Gastroesophageal sphincter (tissue), 4 donors: ENCODE measurements at regions not wholly inside any gene's neighbourhood (a gene's known extent, or its start where the extent isn't known, plus 50 kb on each side); places are given as distances from the start of the nearest gene placed in this dataset.

Experiments used
- ATAC-seq: fragments of 150-250 bp; one replicate; pipeline ENCODE4 v1.9.1; 2016; ENCODE audit warnings: mild to moderate bottlenecking, moderate library complexity
- H3K27ac ChIP-seq, 4 donors: fragments of 200-600 bp; sonication (generic) in 3 of 4; 1 replicate in 3 of 4; 2 replicates in 1 of 4; pipeline ENCODE4 v1.5.1; 2016 to 2019
- H3K27me3 ChIP-seq: fragments of 200-600 bp; sonication (generic); one replicate; pipeline ENCODE4 v1.5.1; 2019
- H3K36me3 ChIP-seq, 2 donors: fragments of 200-600 bp; sonication (generic); one replicate each; pipeline ENCODE4 v1.5.1; 2019; ENCODE audit warnings: control low read depth in 1 of 2
- H3K4me1 ChIP-seq, 3 donors: fragments of 200-600 bp; sonication (generic); 1 replicate in 2 of 3; 2 replicates in 1 of 3; pipeline ENCODE4 v1.5.1; 2016 to 2019; ENCODE audit warnings: control low read depth in 2 of 3
- H3K4me3 ChIP-seq, 2 donors: fragments of 200-600 bp; sonication (generic); one replicate each; pipeline ENCODE4 v1.5.1; 2019; ENCODE audit warnings: mild to moderate bottlenecking in 1 of 2, moderate library complexity in 1 of 2
- H3K9me3 ChIP-seq, 3 donors: fragments of 200-600 bp; sonication (generic); one replicate each; pipeline ENCODE4 v1.5.1; 2017 to 2019; ENCODE audit warnings: control low read depth in 2 of 3
- EP300 ChIP-seq: sonication (generic); formaldehyde crosslinking; IDR thresholded peaks from one replicate; pipeline ENCODE4 v1.6.1; 2017; ENCODE audit warnings: antibody characterized with exemption, mild to moderate bottlenecking
- POLR2A ChIP-seq, 2 donors: fragments of 450-650 bp; IDR thresholded peaks; one replicate each; pipeline ENCODE4 v1.6.1; 2017; ENCODE audit warnings: antibody characterized with exemption in 2 of 2, mild to moderate bottlenecking in 2 of 2, moderate library complexity in 1 of 2
- POLR2AphosphoS5 ChIP-seq: sonication (generic); formaldehyde crosslinking; IDR thresholded peaks from one replicate; pipeline ENCODE4 v1.6.1; 2017; ENCODE audit warnings: antibody characterized with exemption
- WGBS, 2 donors: methylation state at CpG; one replicate each; pipeline ENCODE4 v1.1.5; 2018; ENCODE audit warnings: low coverage in 1 of 2; 5-methylcytosine and 5-hydroxymethylcytosine counted together
- TF ChIP-seq, protein P1 (sequence below), 4 experiments: fragments of 200-600 bp in 2 of 4; fragments of 450-650 bp in 2 of 4; sonication (generic) in 1 of 4; IDR thresholded peaks; one replicate each; pipeline ENCODE4 v1.5.1; 2017 to 2019; ENCODE audit warnings: antibody characterized with exemption in 4 of 4, mild to moderate bottlenecking in 2 of 4, moderate library complexity in 2 of 4

GRCh38 chr4:20444599-20445337 lies 193.1 kb downstream of the SLIT2 start:
- H3K27ac ChIP-seq: no peak overlapping the region
- no peaks in the 10 kb centered on the region for H3K36me3 ChIP-seq
- WGBS, 2 donors: 85 to 87% methylated on average over 3 of the region's 3 CpGs
- TF ChIP-seq POLR2AphosphoS5: no peak
- no peak for TF ChIP-seq POLR2A (IDR thresholded peaks at IDR 0.05)
- TF ChIP-seq, protein P1, sequence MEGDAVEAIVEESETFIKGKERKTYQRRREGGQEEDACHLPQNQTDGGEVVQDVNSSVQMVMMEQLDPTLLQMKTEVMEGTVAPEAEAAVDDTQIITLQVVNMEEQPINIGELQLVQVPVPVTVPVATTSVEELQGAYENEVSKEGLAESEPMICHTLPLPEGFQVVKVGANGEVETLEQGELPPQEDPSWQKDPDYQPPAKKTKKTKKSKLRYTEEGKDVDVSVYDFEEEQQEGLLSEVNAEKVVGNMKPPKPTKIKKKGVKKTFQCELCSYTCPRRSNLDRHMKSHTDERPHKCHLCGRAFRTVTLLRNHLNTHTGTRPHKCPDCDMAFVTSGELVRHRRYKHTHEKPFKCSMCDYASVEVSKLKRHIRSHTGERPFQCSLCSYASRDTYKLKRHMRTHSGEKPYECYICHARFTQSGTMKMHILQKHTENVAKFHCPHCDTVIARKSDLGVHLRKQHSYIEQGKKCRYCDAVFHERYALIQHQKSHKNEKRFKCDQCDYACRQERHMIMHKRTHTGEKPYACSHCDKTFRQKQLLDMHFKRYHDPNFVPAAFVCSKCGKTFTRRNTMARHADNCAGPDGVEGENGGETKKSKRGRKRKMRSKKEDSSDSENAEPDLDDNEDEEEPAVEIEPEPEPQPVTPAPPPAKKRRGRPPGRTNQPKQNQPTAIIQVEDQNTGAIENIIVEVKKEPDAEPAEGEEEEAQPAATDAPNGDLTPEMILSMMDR (IDR thresholded peaks at IDR 0.05): no peak
- TF ChIP-seq EP300: no peak
- no peak overlapping the region for H3K4me3 ChIP-seq
- H3K4me1 ChIP-seq: peaks cover 0 to 47% (median 5%) of the 10 kb centered on the region in 3 donors
- no peaks in the 10 kb centered on the region for H3K9me3 ChIP-seq
- peak; percentile 31 for ATAC-seq
- H3K27me3 ChIP-seq: no peaks in the 10 kb centered on the region

GRCh38 chr4:20445933-20446723 lies 194.4 kb downstream of the SLIT2 start:
- 36 to 44% methylated on average over 5 of the region's 5 CpGs for WGBS, 2 donors
- Histone ChIP-seq H3K4me3 (no peak overlapping the region), H3K27ac (peak overlapping the region in 3 of 4 donors; percentile 11 to 38 (median 15)), H3K36me3 (no peaks in the 10 kb centered on the region), H3K9me3 (no peaks in the 10 kb centered on the region), H3K27me3 (no peaks in the 10 kb centered on the region), H3K4me1 (peaks cover 0 to 47% (median 5%) of the 10 kb centered on the region in 3 donors)
- TF ChIP-seq, protein P1 (IDR thresholded peaks at IDR 0.05): no peak
- TF ChIP-seq POLR2AphosphoS5 (no peak), POLR2A (IDR thresholded peaks at IDR 0.05) (no peak), EP300 (no peak)
- ATAC-seq: no peak

- WGBS, 2 donors: 50 to 80% methylated on average over 2 of the region's 2 CpGs
- Histone ChIP-seq H3K27me3 (no peaks in the 10 kb centered on the region), H3K36me3 (no peaks in the 10 kb centered on the region), H3K4me3 (no peak overlapping the region), H3K27ac (no peak overlapping the region), H3K4me1 (peaks cover 0 to 40% (median 5%) of the 10 kb centered on the region in 3 donors), H3K9me3 (no peaks in the 10 kb centered on the region)
- TF ChIP-seq, protein P1 (IDR thresholded peaks at IDR 0.05): no peak
- no peak for TF ChIP-seq EP300
- no peak for TF ChIP-seq POLR2A (IDR thresholded peaks at IDR 0.05)
- no peak for TF ChIP-seq POLR2AphosphoS5
- ATAC-seq: no peak
Measured at GRCh38 chr4:20447103-20447502, 195.4 kb downstream of the SLIT2 start.

GRCh38 chr4:20451986-20452385 lies 200.3 kb downstream of the SLIT2 start:
- WGBS, 2 donors: 93 to 94% methylated on average over 2 of the region's 2 CpGs
- ATAC-seq: no peak
- no peaks in the 10 kb centered on the region for H3K36me3 ChIP-seq
- H3K4me3 ChIP-seq: no peak overlapping the region
- no peaks in the 10 kb centered on the region for H3K9me3 ChIP-seq
- H3K27ac ChIP-seq: no peak overlapping the region
- no peak for TF ChIP-seq POLR2A (IDR thresholded peaks at IDR 0.05)
- no peak for TF ChIP-seq POLR2AphosphoS5
- TF ChIP-seq, protein P1 (IDR thresholded peaks at IDR 0.05): no peak
- no peak for TF ChIP-seq EP300
- peaks cover 0 to 6% (median 0%) of the 10 kb centered on the region in 3 donors for H3K4me1 ChIP-seq
- H3K27me3 ChIP-seq: no peaks in the 10 kb centered on the region
